Endothelial cell of umbilical vein (primary cell): ENCODE measurements at regions not wholly inside any gene's neighbourhood (a gene's known extent, or its start where the extent isn't known, plus 50 kb on each side); places are given as distances from the start of the nearest gene placed in this dataset.

Experiments
- BruUV-seq: library from RNA; stranded (reverse); fragments of 400-500 nt; replicated peaks from 2 replicates; lab custom pipeline; 2021; lab: Mats Ljungman, UMichigan
- CTCF ChIA-PET: fragments of 300-600, 350-600 bp; sonication (Branson Sonifier 250); formaldehyde crosslinking; loops from one replicate; lab custom pipeline; 2021; ENCODE audit warnings: antibody characterized with exemption, inconsistent platforms; lab: Charles Lee
- POLR2A ChIA-PET: fragments of 300-600, 350-600 bp; sonication (Branson Sonifier 250); formaldehyde crosslinking; loops from one replicate; lab custom pipeline; 2021; ENCODE audit warnings: antibody characterized with exemption, inconsistent platforms; lab: Charles Lee
- DNase-seq: peaks from one replicate; pipeline ENCODE4 v3.0.0-alpha.2; 2011; ENCODE audit warnings: low read depth, low spot score
- FAIRE-seq: peaks from 2 replicates; lab custom pipeline; 2011; peaks lifted over from hg19 to GRCh38; lab: Jason Lieb, UNC
- H2AFZ ChIP-seq: 2 replicates; pipeline ENCODE4 v1.6.0; 2012; ENCODE audit warnings: low read depth, low read length, control low read depth, inconsistent platforms
- H3K27ac ChIP-seq: 2 replicates; pipeline ENCODE4 v1.5.1; 2011; ENCODE audit warnings: low read depth, mild to moderate bottlenecking, control low read depth, low read length, moderate library complexity; ENCODE audit not compliant: insufficient read depth
- H3K27me3 ChIP-seq, 2 experiments: 2 replicates each; pipeline versions ENCODE4 v1.6.0 to v1.6.1; 2011; ENCODE audit warnings: low read length in 2 of 2, mixed read lengths in 1 of 2; ENCODE audit not compliant: control insufficient read depth in 2 of 2, insufficient read depth in 2 of 2
- H3K36me3 ChIP-seq, 2 experiments: 2 replicates in 1 of 2; 3 replicates in 1 of 2; pipeline ENCODE4 v1.5.1; 2011; ENCODE audit warnings: low read length in 2 of 2, mild to moderate bottlenecking in 1 of 2, moderate library complexity in 1 of 2; ENCODE audit not compliant: control insufficient read depth in 2 of 2, insufficient read depth in 2 of 2; ENCODE audit errors: extremely low read depth in 1 of 2
- H3K4me1 ChIP-seq: 3 replicates; pipeline ENCODE4 v1.5.1; 2011; ENCODE audit warnings: mild to moderate bottlenecking, low read length; ENCODE audit not compliant: control insufficient read depth, insufficient read depth; ENCODE audit errors: extremely low read depth
- H3K4me2 ChIP-seq: 2 replicates; pipeline ENCODE4 v1.6.1; 2011; ENCODE audit warnings: low read length, control low read depth, mixed read lengths; ENCODE audit not compliant: insufficient read depth
- H3K4me3 ChIP-seq, 3 experiments: fragments of 200-600 bp in 1 of 3; sonication (generic), shearing (Covaris generic) in 1 of 3; replicated peaks in 1 of 3; 2 replicates each; pipeline ENCODE4 v1.5.1; 2011 to 2016; ENCODE audit warnings: control low read depth in 3 of 3, low read length in 3 of 3, mild to moderate bottlenecking in 2 of 3, inconsistent platforms in 1 of 3, low read depth in 1 of 3, moderate library complexity in 1 of 3; ENCODE audit not compliant: insufficient read depth in 1 of 3
- H3K79me2 ChIP-seq: 2 replicates; pipeline ENCODE4 v1.6.0; 2012; ENCODE audit warnings: low read length, inconsistent platforms; ENCODE audit not compliant: control insufficient read depth, insufficient read depth
- H3K9ac ChIP-seq: replicated peaks from 2 replicates; pipeline ENCODE3; 2011; ENCODE audit warnings: low read length, control low read depth; ENCODE audit not compliant: insufficient read depth; ENCODE audit errors: extremely low read depth
- H3K9me1 ChIP-seq: replicated peaks from 3 replicates; pipeline ENCODE4 v1.6.0; 2011; ENCODE audit warnings: mild to moderate bottlenecking, low read length; ENCODE audit not compliant: control insufficient read depth, insufficient read depth; ENCODE audit errors: extremely low read depth
- H3K9me3 ChIP-seq: replicated peaks from 2 replicates; pipeline ENCODE4 v1.5.1; 2012; ENCODE audit warnings: low read length, inconsistent platforms; ENCODE audit not compliant: control insufficient read depth, insufficient read depth
- H4K20me1 ChIP-seq: replicated peaks from 2 replicates; pipeline ENCODE3; 2011; ENCODE audit warnings: mild to moderate bottlenecking, low read length; ENCODE audit not compliant: control insufficient read depth, insufficient read depth; ENCODE audit errors: extremely low read depth
- EZH2 ChIP-seq: IDR thresholded peaks from 2 replicates; pipeline ENCODE4 v1.6.1; 2012; ENCODE audit warnings: borderline replicate concordance, low read depth, mild to moderate bottlenecking, moderate library complexity, low read length, inconsistent platforms; ENCODE audit not compliant: severe bottlenecking
- FOS ChIP-seq: IDR thresholded peaks from 2 replicates; pipeline ENCODE4 v1.6.1; 2011; ENCODE audit warnings: mild to moderate bottlenecking, low read length, moderate library complexity, borderline replicate concordance; ENCODE audit not compliant: insufficient read depth
- GATA2 ChIP-seq: IDR thresholded peaks from 2 replicates; pipeline ENCODE4 v1.7.0; 2011; ENCODE audit warnings: low read depth, mild to moderate bottlenecking, moderate library complexity, mixed read lengths, low read length; ENCODE audit not compliant: insufficient read length, insufficient read depth
- JUN ChIP-seq: IDR thresholded peaks from 2 replicates; pipeline ENCODE4 v1.6.1; 2011; ENCODE audit warnings: borderline replicate concordance, low read depth; ENCODE audit not compliant: insufficient read length, insufficient read depth
- MYC ChIP-seq: IDR thresholded peaks from one replicate; pipeline ENCODE4 v1.6.1; 2011; ENCODE audit warnings: mild to moderate bottlenecking, low read depth, low read length
- POLR2A ChIP-seq: IDR thresholded peaks from 2 replicates; pipeline ENCODE4 v1.6.1; 2012; ENCODE audit warnings: low read depth, mild to moderate bottlenecking, control low read depth, low read length
- POLR2AphosphoS5 ChIP-seq: IDR thresholded peaks from 2 replicates; pipeline ENCODE4 v1.6.1; 2012; ENCODE audit warnings: low read depth, mild to moderate bottlenecking, control low read depth, low read length, moderate library complexity; ENCODE audit not compliant: insufficient read depth
- dilution Hi-C: fragments of 300-500 bp; cut with MboI; formaldehyde crosslinking; loops from one replicate; pipeline ENCODE4 v1.15.0; 2019; ENCODE audit warnings: low sequenced_read_pairs; ENCODE audit not compliant: extremely low pct_ligation_motif_present
- intact Hi-C: fragments of 100-400 bp; cut with micrococcal nuclease; formaldehyde crosslinking; loops from one replicate; pipeline ENCODE4 v1.10.0; 2022
- TF ChIP-seq, protein P1 (sequence below), 2 donors: IDR thresholded peaks; 1 replicate in 1 of 2; 2 replicates in 1 of 2; pipeline ENCODE4 v1.5.1; 2011; ENCODE audit warnings: low read length in 2 of 2, mild to moderate bottlenecking in 2 of 2, moderate library complexity in 2 of 2, control low read depth in 1 of 2, inconsistent platforms in 1 of 2, low read depth in 1 of 2; ENCODE audit not compliant: insufficient read depth in 1 of 2; ENCODE audit errors: extremely low read depth in 1 of 2
- TF ChIP-seq, protein P2 (sequence below): IDR thresholded peaks from 2 replicates; pipeline ENCODE4 v1.6.1; 2011; ENCODE audit not compliant: insufficient read depth, insufficient read length

GRCh38 chr20:19883501-19883900, 125.4 kb downstream of the RIN2 start:
- dilution Hi-C loops (no loop called here), intact Hi-C loops (no loop called here)
- no peaks in the 10 kb centered on the region for H3K36me3 ChIP-seq
- no peak overlapping the region for H2AFZ ChIP-seq
- no peak overlapping the region for H3K9ac ChIP-seq
- DNase-seq: no peak
- no peak overlapping the region for H3K27ac ChIP-seq
- FAIRE-seq: no peak
- peaks cover 25% of the 10 kb centered on the region for H3K79me2 ChIP-seq
- H3K9me1 ChIP-seq: no peaks in the 10 kb centered on the region
- H3K9me3 ChIP-seq: no peaks in the 10 kb centered on the region
- TF ChIP-seq POLR2A (no peak), JUN (no peak), GATA2 (no peak), FOS (no peak), MYC (no peak), POLR2AphosphoS5 (no peak), EZH2 (no peak)
- TF ChIP-seq, protein P1, sequence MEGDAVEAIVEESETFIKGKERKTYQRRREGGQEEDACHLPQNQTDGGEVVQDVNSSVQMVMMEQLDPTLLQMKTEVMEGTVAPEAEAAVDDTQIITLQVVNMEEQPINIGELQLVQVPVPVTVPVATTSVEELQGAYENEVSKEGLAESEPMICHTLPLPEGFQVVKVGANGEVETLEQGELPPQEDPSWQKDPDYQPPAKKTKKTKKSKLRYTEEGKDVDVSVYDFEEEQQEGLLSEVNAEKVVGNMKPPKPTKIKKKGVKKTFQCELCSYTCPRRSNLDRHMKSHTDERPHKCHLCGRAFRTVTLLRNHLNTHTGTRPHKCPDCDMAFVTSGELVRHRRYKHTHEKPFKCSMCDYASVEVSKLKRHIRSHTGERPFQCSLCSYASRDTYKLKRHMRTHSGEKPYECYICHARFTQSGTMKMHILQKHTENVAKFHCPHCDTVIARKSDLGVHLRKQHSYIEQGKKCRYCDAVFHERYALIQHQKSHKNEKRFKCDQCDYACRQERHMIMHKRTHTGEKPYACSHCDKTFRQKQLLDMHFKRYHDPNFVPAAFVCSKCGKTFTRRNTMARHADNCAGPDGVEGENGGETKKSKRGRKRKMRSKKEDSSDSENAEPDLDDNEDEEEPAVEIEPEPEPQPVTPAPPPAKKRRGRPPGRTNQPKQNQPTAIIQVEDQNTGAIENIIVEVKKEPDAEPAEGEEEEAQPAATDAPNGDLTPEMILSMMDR (IDR thresholded peaks at IDR 0.05; ENCODE audit: extremely low read depth in 1 of 2, insufficient read depth in 1 of 2, low read depth in 1 of 2, low read length in 2 of 2): no peak
- TF ChIP-seq, protein P2, sequence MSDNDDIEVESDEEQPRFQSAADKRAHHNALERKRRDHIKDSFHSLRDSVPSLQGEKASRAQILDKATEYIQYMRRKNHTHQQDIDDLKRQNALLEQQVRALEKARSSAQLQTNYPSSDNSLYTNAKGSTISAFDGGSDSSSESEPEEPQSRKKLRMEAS: no peak
- ChIA-PET POLR2A (no interaction called here), CTCF (interaction anchor here (1.4 to 8.4 kb wide), 3 partner anchors 8 to 99 kb away, joined by 3 to 98 read pairs (median 4); no protein-coding TSS in a partner anchor)
- H3K27me3 ChIP-seq: no peaks in the 10 kb centered on the region
- H4K20me1 ChIP-seq: no peaks in the 10 kb centered on the region
- H3K4me2 ChIP-seq: no peak overlapping the region
- no TSS peak for BruUV-seq
- no peak overlapping the region for H3K4me3 ChIP-seq
- H3K4me1 ChIP-seq: peaks cover 28% of the 10 kb centered on the region
